Prostate gland (tissue), 2 donors: ENCODE measurements at regions not wholly inside any gene's neighbourhood (a gene's known extent, or its start where the extent isn't known, plus 50 kb on each side); places are given as distances from the start of the nearest gene placed in this dataset.

Experiments
- DNase-seq: peaks from one replicate; pipeline ENCODE4 v3.0.0-alpha.2; 2019; ENCODE audit warnings: low spot score
- H3K27ac ChIP-seq, 2 donors: fragments of 200-600 bp; sonication (generic); 2 replicates each; pipeline ENCODE4 v1.5.1; 2017 to 2019
- H3K27me3 ChIP-seq: fragments of 200-600 bp; sonication (generic); replicated peaks from 2 replicates; pipeline ENCODE4 v1.5.1; 2019; ENCODE audit not compliant: insufficient read depth
- H3K36me3 ChIP-seq, 2 donors: fragments of 200-600 bp; sonication (generic); 1 replicate in 1 of 2; 2 replicates in 1 of 2; pipeline versions ENCODE4 v1.5.1 to v1.8.1; 2017 to 2019
- H3K4me1 ChIP-seq: fragments of 200-600 bp; sonication (generic); replicated peaks from 2 replicates; pipeline ENCODE4 v1.5.1; 2019
- H3K4me3 ChIP-seq, 2 donors: fragments of 200-600 bp; sonication (generic); 2 replicates each; pipeline ENCODE4 v1.5.1; 2017 to 2019
- H3K9me3 ChIP-seq: fragments of 200-600 bp; sonication (generic); 2 replicates; pipeline ENCODE4 v1.5.1; 2017
- POLR2A ChIP-seq: fragments of 450-650 bp; IDR thresholded peaks from one replicate; pipeline ENCODE4 v1.6.1; 2016; ENCODE audit warnings: antibody characterized with exemption, mild to moderate bottlenecking
- POLR2AphosphoS5 ChIP-seq: sonication (generic); formaldehyde crosslinking; IDR thresholded peaks from one replicate; pipeline ENCODE4 v1.6.1; 2017; ENCODE audit warnings: antibody characterized with exemption
- WGBS: methylation state at CpG from one replicate; pipeline ENCODE4 v1.1.5; 2018; 5-methylcytosine and 5-hydroxymethylcytosine counted together
- intact Hi-C: fragments of 100-400 bp; cut with DNase I; formaldehyde crosslinking; loops from one replicate; pipeline ENCODE4 v1.14.2; 2022
- TF ChIP-seq, protein P1 (sequence below), 4 experiments: fragments of 200-600 bp in 2 of 4; fragments of 450-650 bp in 2 of 4; sonication (generic) in 2 of 4; IDR thresholded peaks; 1 replicate in 3 of 4; 2 replicates in 1 of 4; pipeline ENCODE4 v1.5.1; 2016 to 2019; ENCODE audit warnings: antibody characterized with exemption in 4 of 4, mild to moderate bottlenecking in 2 of 4, moderate library complexity in 2 of 4

- intact Hi-C loops: no loop called here
- Histone ChIP-seq H3K4me1 (no peaks in the 10 kb centered on the region), H3K4me3 (no peak overlapping the region), H3K27me3 (no peaks in the 10 kb centered on the region), H3K36me3 (no peaks in the 10 kb centered on the region), H3K27ac (no peak overlapping the region), H3K9me3 (no peaks in the 10 kb centered on the region)
- 93% methylated on average over 2 of the region's 2 CpGs for WGBS
- DNase-seq: no peak
- TF ChIP-seq, protein P1, sequence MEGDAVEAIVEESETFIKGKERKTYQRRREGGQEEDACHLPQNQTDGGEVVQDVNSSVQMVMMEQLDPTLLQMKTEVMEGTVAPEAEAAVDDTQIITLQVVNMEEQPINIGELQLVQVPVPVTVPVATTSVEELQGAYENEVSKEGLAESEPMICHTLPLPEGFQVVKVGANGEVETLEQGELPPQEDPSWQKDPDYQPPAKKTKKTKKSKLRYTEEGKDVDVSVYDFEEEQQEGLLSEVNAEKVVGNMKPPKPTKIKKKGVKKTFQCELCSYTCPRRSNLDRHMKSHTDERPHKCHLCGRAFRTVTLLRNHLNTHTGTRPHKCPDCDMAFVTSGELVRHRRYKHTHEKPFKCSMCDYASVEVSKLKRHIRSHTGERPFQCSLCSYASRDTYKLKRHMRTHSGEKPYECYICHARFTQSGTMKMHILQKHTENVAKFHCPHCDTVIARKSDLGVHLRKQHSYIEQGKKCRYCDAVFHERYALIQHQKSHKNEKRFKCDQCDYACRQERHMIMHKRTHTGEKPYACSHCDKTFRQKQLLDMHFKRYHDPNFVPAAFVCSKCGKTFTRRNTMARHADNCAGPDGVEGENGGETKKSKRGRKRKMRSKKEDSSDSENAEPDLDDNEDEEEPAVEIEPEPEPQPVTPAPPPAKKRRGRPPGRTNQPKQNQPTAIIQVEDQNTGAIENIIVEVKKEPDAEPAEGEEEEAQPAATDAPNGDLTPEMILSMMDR (IDR thresholded peaks at IDR 0.05): no peak
- TF ChIP-seq POLR2AphosphoS5 (no peak), POLR2A (no peak)
Observed at GRCh38 chrX:37904833-37905232, 57.5 kb upstream of the DYNLT3 start.

DNA sequence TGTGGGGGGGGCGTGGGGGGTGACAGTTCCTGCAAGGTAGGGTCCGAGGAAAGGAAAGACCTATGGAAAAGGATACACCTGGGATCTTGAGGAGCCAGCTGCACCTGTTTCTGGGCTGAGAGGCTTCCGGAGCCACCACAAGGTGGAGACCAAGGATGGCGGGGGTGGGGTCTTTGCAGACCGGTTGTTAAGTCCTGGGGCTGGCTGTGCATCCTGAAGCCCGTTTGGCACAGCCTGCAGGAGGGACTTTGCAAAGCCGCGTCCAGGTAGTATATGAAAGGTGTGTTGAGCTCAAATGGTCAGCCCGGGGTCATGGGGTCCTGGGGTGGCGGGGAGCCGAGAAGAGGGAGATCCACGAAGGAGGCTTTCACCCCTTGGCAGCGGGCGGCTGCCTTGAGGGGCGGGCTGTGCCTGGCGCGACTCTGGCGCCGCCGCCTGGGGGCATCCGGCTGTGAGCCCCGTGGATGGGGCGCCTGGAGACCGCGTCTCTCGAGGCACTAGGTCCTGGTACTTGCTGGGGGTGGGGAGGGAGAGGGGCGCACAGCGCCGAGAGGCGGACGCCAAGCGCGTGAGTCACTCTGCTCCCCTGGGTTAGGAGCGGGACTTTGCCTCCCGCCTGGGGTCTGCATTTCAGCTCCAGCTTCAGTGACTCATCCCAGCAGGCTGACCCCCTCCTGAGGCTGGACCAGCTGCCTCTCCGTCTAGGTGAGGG is 58.2 kb upstream of the DYNLT3 start:
- H3K4me1 ChIP-seq: no peaks in the 10 kb centered on the region
- H3K4me3 ChIP-seq: no peak overlapping the region
- WGBS: 14% methylated on average over 9 of the region's 36 CpGs
- no peaks in the 10 kb centered on the region for H3K9me3 ChIP-seq
- TF ChIP-seq, protein P1 (IDR thresholded peaks at IDR 0.05): no peak
- TF ChIP-seq POLR2AphosphoS5 (no peak), POLR2A (no peak)
- intact Hi-C loops: no loop called here
- H3K27me3 ChIP-seq: no peaks in the 10 kb centered on the region
- no peak overlapping the region for H3K27ac ChIP-seq
- H3K36me3 ChIP-seq: no peaks in the 10 kb centered on the region
- DNase-seq: no peak

GRCh38 chrX:37906357-37906756 is 59.0 kb upstream of the DYNLT3 start:
- TF ChIP-seq POLR2AphosphoS5 (no peak), POLR2A (no peak)
- TF ChIP-seq, protein P1 (IDR thresholded peaks at IDR 0.05): no peak
- H3K4me1 ChIP-seq: no peaks in the 10 kb centered on the region
- 13% methylated on average over 11 of the region's 11 CpGs for WGBS
- H3K9me3 ChIP-seq: no peaks in the 10 kb centered on the region
- no peak overlapping the region for H3K4me3 ChIP-seq
- intact Hi-C loops: no loop called here
- no peak overlapping the region for H3K27ac ChIP-seq
- no peaks in the 10 kb centered on the region for H3K27me3 ChIP-seq
- H3K36me3 ChIP-seq: no peaks in the 10 kb centered on the region
- DNase-seq: no peak

DNA sequence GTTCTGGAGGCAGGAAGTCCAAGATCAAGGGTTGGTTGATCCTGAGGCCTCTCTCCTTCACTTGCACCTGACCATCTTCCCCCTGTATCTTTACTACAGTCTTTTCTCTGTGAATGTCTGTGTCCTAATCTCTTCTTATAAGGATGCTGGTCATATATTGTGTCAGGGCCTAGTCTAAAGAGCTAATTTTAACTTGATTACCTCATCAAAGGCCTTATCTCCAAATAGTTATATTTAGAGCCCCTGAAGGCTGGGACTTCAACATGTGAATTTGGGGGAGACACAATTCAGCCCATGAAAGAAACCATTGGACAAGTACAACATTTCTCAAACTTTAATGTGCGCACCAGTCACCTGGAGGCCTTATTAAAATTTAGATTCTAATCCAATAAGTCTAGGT is 62.8 kb upstream of the DYNLT3 start:
- H3K27ac ChIP-seq: no peak overlapping the region
- 100% methylated on average over 1 of the region's 1 CpG for WGBS
- no peaks in the 10 kb centered on the region for H3K27me3 ChIP-seq
- no peak overlapping the region for H3K4me3 ChIP-seq
- TF ChIP-seq POLR2AphosphoS5: no peak
- TF ChIP-seq POLR2A: no peak
- TF ChIP-seq, protein P1 (IDR thresholded peaks at IDR 0.05): no peak
- H3K9me3 ChIP-seq: no peaks in the 10 kb centered on the region
- intact Hi-C loops: no loop called here
- no peak for DNase-seq
- no peaks in the 10 kb centered on the region for H3K4me1 ChIP-seq
- no peaks in the 10 kb centered on the region for H3K36me3 ChIP-seq

DNA sequence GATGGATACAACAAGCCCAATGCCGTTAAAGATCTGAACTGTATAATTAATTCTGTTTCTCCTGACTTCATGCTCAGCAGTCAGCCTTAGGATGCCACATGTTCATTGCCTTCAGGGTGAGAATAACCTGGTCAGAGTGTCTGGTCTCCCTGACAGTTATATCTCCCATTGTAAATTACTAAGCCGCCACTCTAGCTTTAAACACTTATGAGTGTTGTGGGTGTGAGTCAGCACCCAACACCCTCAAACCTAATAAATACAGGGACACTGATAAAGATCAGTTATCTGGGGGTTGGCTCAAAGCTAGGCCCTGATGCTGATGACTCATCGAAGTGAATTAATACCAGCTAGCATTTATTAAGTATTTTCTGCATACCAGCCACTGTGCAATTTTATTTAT is 64.9 kb upstream of the DYNLT3 start:
- Histone ChIP-seq H3K36me3 (no peaks in the 10 kb centered on the region), H3K4me3 (no peak overlapping the region), H3K4me1 (no peaks in the 10 kb centered on the region), H3K9me3 (no peaks in the 10 kb centered on the region), H3K27ac (no peak overlapping the region), H3K27me3 (no peaks in the 10 kb centered on the region)
- TF ChIP-seq, protein P1 (IDR thresholded peaks at IDR 0.05): no peak
- TF ChIP-seq POLR2AphosphoS5: no peak
- no peak for TF ChIP-seq POLR2A
- 29% methylated on average over 3 of the region's 3 CpGs for WGBS
- DNase-seq: no peak
- intact Hi-C loops: no loop called here
